Thyroid gland (tissue), 4 donors: ENCODE measurements at regions not wholly inside any gene's neighbourhood (a gene's known extent, or its start where the extent isn't known, plus 50 kb on each side); places are given as distances from the start of the nearest gene placed in this dataset.

ENCODE experiments used
- DNase-seq, 2 donors: peaks; one replicate each; pipeline ENCODE4 v3.0.0-alpha.2; 2019
- H3K27ac ChIP-seq, 3 donors: fragments of 200-600 bp; sonication (generic); 1 replicate in 2 of 3; 2 replicates in 1 of 3; pipeline ENCODE4 v1.5.1; 2016 to 2019; ENCODE audit warnings: mild to moderate bottlenecking in 1 of 3, moderate library complexity in 1 of 3
- H3K27me3 ChIP-seq: fragments of 200-600 bp; sonication (generic); one replicate; pipeline ENCODE4 v1.5.1; 2019
- H3K36me3 ChIP-seq, 2 donors: fragments of 200-600 bp; sonication (generic); one replicate each; pipeline ENCODE4 v1.5.1; 2016 to 2019
- H3K4me1 ChIP-seq, 2 donors: fragments of 200-600 bp; sonication (generic); one replicate each; pipeline ENCODE4 v1.5.1; 2017 to 2019
- H3K4me3 ChIP-seq, 3 donors: fragments of 200-600 bp; sonication (generic); replicated peaks in 1 of 3; 1 replicate in 2 of 3; 2 replicates in 1 of 3; pipeline ENCODE4 v1.5.1; 2016; ENCODE audit warnings: mild to moderate bottlenecking in 1 of 3
- H3K9me3 ChIP-seq: fragments of 200-600 bp; sonication (generic); one replicate; pipeline ENCODE4 v1.5.1; 2017
- POLR2A ChIP-seq, 2 donors: fragments of 450-650 bp; IDR thresholded peaks; one replicate each; pipeline ENCODE4 v1.6.1; 2017; ENCODE audit warnings: antibody characterized with exemption in 2 of 2, mild to moderate bottlenecking in 2 of 2, moderate library complexity in 1 of 2
- WGBS, 2 donors: methylation state at CpG; one replicate each; pipeline ENCODE4 v1.1.5; 2017; 5-methylcytosine and 5-hydroxymethylcytosine counted together
- intact Hi-C: fragments of 100-400 bp; cut with DNase I; formaldehyde crosslinking; loops from one replicate; pipeline ENCODE4 v1.15.1; 2023
- TF ChIP-seq, protein P1 (sequence below), 6 experiments: fragments of 200-600 bp in 3 of 6; fragments of 450-650 bp in 3 of 6; sonication (generic) in 3 of 6; IDR thresholded peaks; one replicate each; pipeline ENCODE4 v1.5.1; 2016 to 2019; ENCODE audit warnings: antibody characterized with exemption in 6 of 6, mild to moderate bottlenecking in 2 of 6, inconsistent platforms in 1 of 6, moderate library complexity in 1 of 6

DNA sequence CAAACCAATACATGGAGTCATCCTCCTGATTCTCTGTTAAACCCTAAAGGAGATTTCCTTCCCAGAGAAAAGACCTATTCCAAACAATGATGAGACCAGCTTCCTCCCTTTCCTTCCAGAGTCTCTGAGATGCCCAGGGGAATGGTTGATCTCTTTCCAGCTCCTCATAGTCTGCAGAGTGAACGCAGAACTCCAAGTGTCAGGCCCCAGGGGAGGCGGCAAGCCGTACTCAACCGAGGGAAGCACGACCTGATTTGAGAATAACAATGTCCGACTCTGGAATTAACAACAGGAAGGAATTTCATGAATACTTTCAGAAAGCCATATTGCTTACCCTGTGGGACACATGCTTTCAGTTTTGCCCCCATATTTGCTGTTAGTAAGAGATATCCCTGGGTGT lies 241.7 kb upstream of the GLI3 start:
- no peak for DNase-seq
- TF ChIP-seq, protein P1, sequence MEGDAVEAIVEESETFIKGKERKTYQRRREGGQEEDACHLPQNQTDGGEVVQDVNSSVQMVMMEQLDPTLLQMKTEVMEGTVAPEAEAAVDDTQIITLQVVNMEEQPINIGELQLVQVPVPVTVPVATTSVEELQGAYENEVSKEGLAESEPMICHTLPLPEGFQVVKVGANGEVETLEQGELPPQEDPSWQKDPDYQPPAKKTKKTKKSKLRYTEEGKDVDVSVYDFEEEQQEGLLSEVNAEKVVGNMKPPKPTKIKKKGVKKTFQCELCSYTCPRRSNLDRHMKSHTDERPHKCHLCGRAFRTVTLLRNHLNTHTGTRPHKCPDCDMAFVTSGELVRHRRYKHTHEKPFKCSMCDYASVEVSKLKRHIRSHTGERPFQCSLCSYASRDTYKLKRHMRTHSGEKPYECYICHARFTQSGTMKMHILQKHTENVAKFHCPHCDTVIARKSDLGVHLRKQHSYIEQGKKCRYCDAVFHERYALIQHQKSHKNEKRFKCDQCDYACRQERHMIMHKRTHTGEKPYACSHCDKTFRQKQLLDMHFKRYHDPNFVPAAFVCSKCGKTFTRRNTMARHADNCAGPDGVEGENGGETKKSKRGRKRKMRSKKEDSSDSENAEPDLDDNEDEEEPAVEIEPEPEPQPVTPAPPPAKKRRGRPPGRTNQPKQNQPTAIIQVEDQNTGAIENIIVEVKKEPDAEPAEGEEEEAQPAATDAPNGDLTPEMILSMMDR (IDR thresholded peaks at IDR 0.05) = no peak
- TF ChIP-seq POLR2A (IDR thresholded peaks at IDR 0.05) = no peak
- 62 to 73% methylated on average over 6 of the region's 6 CpGs for WGBS, 2 donors

DNA sequence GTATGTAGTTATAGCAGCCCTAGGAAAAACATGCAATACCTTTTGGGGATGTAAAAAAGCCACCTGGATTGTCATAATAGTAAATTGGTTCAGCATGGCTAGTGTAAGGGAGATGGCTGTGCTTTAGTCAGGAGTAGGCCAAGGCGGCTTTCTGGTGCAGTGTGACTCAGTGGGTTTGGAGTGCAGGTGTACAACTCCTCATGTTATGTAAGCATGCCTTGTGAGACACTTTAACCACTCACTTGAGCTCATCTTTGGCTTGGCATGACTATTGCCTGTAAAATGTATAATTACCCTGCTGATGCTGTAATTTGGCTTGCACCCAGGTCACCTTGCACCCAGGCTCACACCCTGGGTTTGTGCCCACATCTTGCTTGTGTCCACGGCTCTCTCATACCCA lies 239.2 kb upstream of the GLI3 start:
- TF ChIP-seq, protein P1 (IDR thresholded peaks at IDR 0.05) = no peak
- no peak for TF ChIP-seq POLR2A (IDR thresholded peaks at IDR 0.05)
- no peak overlapping the region for H3K27ac ChIP-seq
- no peaks in the 10 kb centered on the region for H3K27me3 ChIP-seq
- H3K36me3 ChIP-seq = no peaks in the 10 kb centered on the region
- no peaks in the 10 kb centered on the region for H3K9me3 ChIP-seq
- H3K4me3 ChIP-seq = no peak overlapping the region
- intact Hi-C loops = no loop called here
- H3K4me1 ChIP-seq = no peaks in the 10 kb centered on the region
- 81 to 100% methylated on average over 2 of the region's 2 CpGs for WGBS, 2 donors
- DNase-seq = no peak

More for the DNA sequence above, 241.7 kb upstream of the GLI3 start:
- H3K9me3 ChIP-seq = no peaks in the 10 kb centered on the region
- intact Hi-C loops = no loop called here
- no peak overlapping the region for H3K27ac ChIP-seq
- H3K4me1 ChIP-seq = no peaks in the 10 kb centered on the region
- H3K27me3 ChIP-seq = no peaks in the 10 kb centered on the region
- H3K4me3 ChIP-seq = no peak overlapping the region
- no peaks in the 10 kb centered on the region for H3K36me3 ChIP-seq

GRCh38 chr7:42475082-42475481 lies 238.1 kb upstream of the GLI3 start:
- no peak for DNase-seq
- intact Hi-C loops = no loop called here
- 95 to 96% methylated on average over 5 of the region's 5 CpGs for WGBS, 2 donors

DNA sequence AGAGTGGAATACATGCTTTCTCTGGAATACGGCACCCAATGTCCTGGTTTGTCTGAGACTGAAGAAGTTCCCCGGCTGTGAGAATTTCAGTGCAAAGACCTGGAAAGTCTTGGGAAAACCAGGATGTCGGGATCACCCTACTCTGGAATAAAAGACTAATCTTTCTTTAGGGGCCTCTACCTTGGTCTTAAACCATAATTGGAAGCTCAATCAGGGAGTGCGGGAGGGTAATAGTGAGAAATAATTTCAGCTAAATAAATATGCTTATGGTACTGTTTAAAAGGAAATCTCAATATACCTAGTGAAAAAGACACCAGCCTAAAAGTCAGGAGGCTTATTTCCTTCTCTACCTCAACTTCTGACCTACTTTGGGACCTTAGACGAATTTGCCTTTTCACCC lies 236.1 kb upstream of the GLI3 start:
- H3K4me3 ChIP-seq = no peak overlapping the region
- H3K9me3 ChIP-seq = no peaks in the 10 kb centered on the region
- H3K36me3 ChIP-seq = no peaks in the 10 kb centered on the region
- no peak for DNase-seq
- H3K4me1 ChIP-seq = no peaks in the 10 kb centered on the region
- no peak overlapping the region for H3K27ac ChIP-seq
- no peak for TF ChIP-seq POLR2A (IDR thresholded peaks at IDR 0.05)
- TF ChIP-seq, protein P1 (IDR thresholded peaks at IDR 0.05) = no peak
- H3K27me3 ChIP-seq = no peaks in the 10 kb centered on the region
- 93 to 98% methylated on average over 5 of the region's 5 CpGs for WGBS, 2 donors
- intact Hi-C loops = no loop called here

More at GRCh38 chr7:42475082-42475481, 238.1 kb upstream of the GLI3 start:
- Histone ChIP-seq H3K9me3 (no peaks in the 10 kb centered on the region), H3K27ac (no peak overlapping the region), H3K27me3 (no peaks in the 10 kb centered on the region), H3K36me3 (no peaks in the 10 kb centered on the region), H3K4me3 (no peak overlapping the region), H3K4me1 (no peaks in the 10 kb centered on the region)
- TF ChIP-seq POLR2A (IDR thresholded peaks at IDR 0.05) = no peak
- TF ChIP-seq, protein P1 (IDR thresholded peaks at IDR 0.05) = no peak

- TF ChIP-seq, protein P1 (IDR thresholded peaks at IDR 0.05) = no peak
- no peak for TF ChIP-seq POLR2A (IDR thresholded peaks at IDR 0.05)
- intact Hi-C loops = no loop called here
- no peaks in the 10 kb centered on the region for H3K27me3 ChIP-seq
- H3K9me3 ChIP-seq = no peaks in the 10 kb centered on the region
- H3K36me3 ChIP-seq = no peaks in the 10 kb centered on the region
- H3K27ac ChIP-seq = no peak overlapping the region
- WGBS, 2 donors = 95 to 99% methylated on average over 3 of the region's 3 CpGs
- DNase-seq = no peak
- H3K4me3 ChIP-seq = no peak overlapping the region
- no peaks in the 10 kb centered on the region for H3K4me1 ChIP-seq
Observed at GRCh38 chr7:42471573-42472174, 234.7 kb upstream of the GLI3 start.
